GM12891 (cell line): ENCODE measurements at regions not wholly inside any gene's neighbourhood (a gene's known extent, or its start where the extent isn't known, plus 50 kb on each side); places are given as distances from the start of the nearest gene placed in this dataset.

ENCODE experiments used
- POLR2A ChIP-seq: IDR thresholded peaks from 2 replicates; pipeline ENCODE4 v1.6.1; 2011; ENCODE audit warnings: low read depth, low read length, control low read depth
- POLR2AphosphoS5 ChIP-seq: IDR thresholded peaks from 2 replicates; pipeline ENCODE4 v1.6.1; 2011; ENCODE audit warnings: low read depth, low read length, control low read depth
- POU2F2 ChIP-seq: IDR thresholded peaks from 2 replicates; pipeline ENCODE4 v1.6.1; 2011; ENCODE audit warnings: low read depth, mild to moderate bottlenecking, control low read depth, low read length, moderate library complexity
- SPI1 ChIP-seq: IDR thresholded peaks from 2 replicates; pipeline ENCODE4 v1.6.1; 2011; ENCODE audit warnings: low read depth, low read length, control low read depth
- TAF1 ChIP-seq: IDR thresholded peaks from 2 replicates; pipeline ENCODE4 v1.6.1; 2011; ENCODE audit warnings: low read depth, low read length, control low read depth

- TF ChIP-seq POLR2A (no peak), SPI1 (no peak), POLR2AphosphoS5 (no peak), POU2F2 (no peak), TAF1 (no peak)
Measured at GRCh38 chr3:94293793-94294195, 230.9 kb downstream of the NSUN3 start.
